ENCODE measurements at regions not wholly inside any gene's neighbourhood (a gene's known extent, or its start where the extent isn't known, plus 50 kb on each side); places are given as distances from the start of the nearest gene placed in this dataset.

- TF ChIP-seq ISL1 (CRISPR knock-in tag; IDR thresholded peaks at IDR 0.05): no peak
- no peak for TF ChIP-seq ZFP30 (CRISPR knock-in tag; IDR thresholded peaks at IDR 0.05)
- TF ChIP-seq PPARA (CRISPR knock-in tag; IDR thresholded peaks at IDR 0.05; ENCODE audit: borderline replicate concordance): no peak
Measured at GRCh38 chrX:124257924-124258702, 74.3 kb upstream of the TEX13D start.
